B cell (primary cell): ENCODE measurements at regions not wholly inside any gene's neighbourhood (a gene's known extent, or its start where the extent isn't known, plus 50 kb on each side); places are given as distances from the start of the nearest gene placed in this dataset.

Source experiments
- CTCF ChIP-seq: fragments of 200-600 bp; IDR thresholded peaks from one replicate; pipeline ENCODE4 v1.8.0; 2022; ENCODE audit warnings: antibody characterized with exemption, mild to moderate bottlenecking
- EZH2 ChIP-seq: IDR thresholded peaks from 2 replicates; pipeline ENCODE4 v1.6.1; 2012; ENCODE audit warnings: borderline replicate concordance, low read depth, mild to moderate bottlenecking, moderate library complexity, low read length; ENCODE audit not compliant: insufficient read depth, poor library complexity, severe bottlenecking

DNA sequence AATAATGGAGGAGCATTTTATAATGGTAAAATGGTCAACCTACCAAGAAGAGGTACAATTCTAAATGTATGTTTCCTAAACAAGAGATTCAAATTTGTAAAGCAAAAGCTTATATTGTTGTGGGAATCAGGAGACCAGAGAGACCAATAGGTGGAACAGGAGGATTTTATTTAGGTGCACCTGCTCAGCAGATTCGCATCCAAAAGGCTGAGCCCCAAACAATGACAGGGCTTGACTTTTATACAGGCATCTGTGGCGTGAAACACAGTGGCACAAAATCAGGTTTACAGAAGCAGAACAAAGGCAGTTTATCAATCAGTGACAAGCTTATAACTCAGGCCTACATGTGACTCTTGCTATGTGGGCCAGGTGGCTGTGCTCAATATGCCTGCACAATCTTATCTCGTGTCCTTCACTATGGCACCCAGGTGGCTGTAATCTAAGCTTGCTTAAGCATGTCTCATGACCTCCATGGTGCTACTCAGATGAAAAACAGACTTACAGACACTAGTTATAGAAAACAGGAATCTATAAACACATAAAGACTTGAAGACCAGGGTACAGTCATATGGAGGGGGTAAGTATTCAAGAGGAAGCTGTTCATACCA is 780.2 kb upstream of the CA10 start:
- TF ChIP-seq CTCF (no peak), EZH2 (no peak)
